GM21717 (cell line): ENCODE measurements at regions not wholly inside any gene's neighbourhood (a gene's known extent, or its start where the extent isn't known, plus 50 kb on each side); places are given as distances from the start of the nearest gene placed in this dataset.
"Not testable (repeated sequence)": the region's sequence is repeated elsewhere in the genome, so short reads cannot be mapped to it uniquely, and the experiment has no call there.

Source experiments
- ATAC-seq: cut with Tn5 transposase; IDR thresholded peaks from one replicate; pipeline ENCODE4 v1.9.1; 2021; ENCODE audit warnings: mild to moderate bottlenecking, moderate library complexity; ENCODE audit not compliant: unreplicated experiment

DNA sequence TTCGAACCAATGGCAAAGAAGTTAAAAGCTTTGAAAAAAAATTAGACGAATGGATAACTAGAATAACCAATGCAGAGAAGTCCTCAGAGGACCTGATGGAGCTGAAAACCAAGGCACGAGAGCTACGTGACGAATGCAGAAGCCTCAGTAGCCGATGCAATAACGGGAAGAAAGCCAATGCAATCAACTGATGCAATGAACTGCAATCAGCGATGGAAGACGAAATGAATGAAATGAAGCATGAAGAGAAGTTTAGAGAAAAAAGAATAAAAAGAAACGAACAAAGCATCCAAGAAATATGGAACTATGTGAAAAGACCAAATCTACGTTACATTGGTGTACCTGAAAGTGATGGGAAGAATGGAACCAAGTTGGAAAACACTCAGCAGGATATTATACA, 52.6 kb upstream of the MRPS30 start:
- not testable (repeated sequence) for ATAC-seq

DNA sequence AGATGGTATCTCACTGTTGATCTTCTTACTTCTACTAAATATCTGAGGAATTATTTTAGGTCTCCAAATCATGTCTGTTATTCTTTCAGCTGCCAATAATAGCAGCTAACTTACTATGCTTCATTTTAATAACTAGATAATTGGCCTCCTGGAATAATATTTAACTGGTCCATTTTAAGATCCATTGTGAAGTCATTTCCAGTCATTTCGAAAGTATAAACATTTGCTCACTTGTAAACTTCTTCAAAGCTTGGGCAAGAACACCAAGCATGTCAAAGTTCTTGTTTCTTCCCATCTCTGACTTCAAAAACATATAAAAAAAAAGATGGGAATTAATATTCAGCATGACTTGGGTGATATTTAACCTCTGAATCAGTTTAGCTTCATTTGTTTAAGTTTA, 61.4 kb upstream of the MRPS30 start:
- ATAC-seq, result no peak

DNA sequence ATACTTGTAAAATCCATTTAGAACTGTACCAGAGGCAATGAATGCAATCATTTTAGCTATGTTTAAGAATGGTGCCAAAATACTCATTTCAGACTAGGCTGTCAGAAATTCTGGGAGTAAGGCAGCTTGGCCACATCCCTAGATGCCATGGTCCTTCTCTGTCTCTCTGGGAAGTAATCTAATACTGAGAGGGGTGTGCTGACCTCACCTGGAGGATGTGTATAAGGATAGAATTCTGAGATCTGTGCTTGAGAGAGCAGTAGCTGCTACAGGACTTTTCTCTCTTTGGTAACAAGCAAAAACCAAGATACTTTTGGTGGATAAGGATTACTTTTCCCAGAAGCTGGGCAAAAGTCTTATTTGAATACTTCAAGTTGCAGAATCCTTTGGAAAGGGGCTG, 68.1 kb upstream of the MRPS30 start:
- no peak for ATAC-seq

DNA sequence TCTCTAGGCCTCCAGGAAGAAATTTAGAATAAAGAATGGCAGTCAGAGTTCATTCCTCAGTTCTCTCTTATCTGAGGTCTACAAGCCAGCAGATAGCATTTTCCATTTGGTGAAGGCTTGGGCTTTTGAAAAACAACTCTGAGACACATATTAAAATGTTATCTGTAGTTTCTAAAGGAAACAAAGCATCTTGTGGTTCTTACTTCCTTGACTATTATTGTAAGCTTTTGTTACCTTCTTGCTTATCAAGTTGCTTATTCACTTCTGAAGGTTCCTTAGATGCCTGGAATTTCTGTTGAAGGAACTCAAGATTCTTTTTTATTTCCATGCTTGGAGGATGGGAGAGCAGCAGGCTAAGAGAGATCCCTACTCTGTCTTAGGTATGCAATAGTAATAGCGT, 79.2 kb upstream of the MRPS30 start:
- ATAC-seq, result no peak

DNA sequence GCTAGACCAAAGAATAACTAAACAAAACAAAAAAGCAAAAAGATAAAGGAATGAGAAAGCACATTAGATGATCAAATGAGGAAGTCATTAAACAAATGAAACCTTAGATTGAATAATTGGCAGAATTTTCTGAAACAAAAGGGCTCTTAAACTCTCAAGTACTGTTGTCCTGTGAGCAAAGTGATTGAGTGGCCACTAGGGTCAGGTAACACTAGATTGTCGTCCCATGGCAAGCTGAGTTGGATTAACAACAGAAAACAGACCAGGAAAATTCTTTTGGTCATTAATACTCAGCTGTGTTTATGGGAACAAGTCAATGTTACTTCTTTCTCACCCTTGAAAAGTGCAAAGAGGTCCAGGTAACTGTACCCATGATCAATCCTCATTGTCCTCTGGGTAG, 81.6 kb upstream of the MRPS30 start:
- ATAC-seq, result no peak

DNA sequence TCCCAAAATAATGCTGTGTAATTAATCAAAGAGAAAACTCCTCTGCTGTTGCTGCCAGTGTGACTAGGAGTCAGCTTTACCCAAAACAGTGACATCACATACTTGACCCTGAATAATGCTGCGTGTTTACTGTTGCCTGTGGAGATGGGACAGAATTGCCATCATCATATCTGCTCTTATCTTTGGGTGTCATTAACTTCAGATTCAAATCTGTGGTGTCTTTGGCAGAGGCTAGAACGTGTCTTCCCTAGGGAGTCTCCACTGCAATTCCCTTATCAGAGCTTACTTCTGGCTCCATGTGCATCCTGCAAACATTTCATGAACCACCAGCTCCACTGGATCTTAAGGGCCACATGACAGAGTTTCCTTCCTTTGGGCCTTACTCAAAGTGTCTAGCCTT, 88.9 kb upstream of the MRPS30 start:
- ATAC-seq, result no peak

DNA sequence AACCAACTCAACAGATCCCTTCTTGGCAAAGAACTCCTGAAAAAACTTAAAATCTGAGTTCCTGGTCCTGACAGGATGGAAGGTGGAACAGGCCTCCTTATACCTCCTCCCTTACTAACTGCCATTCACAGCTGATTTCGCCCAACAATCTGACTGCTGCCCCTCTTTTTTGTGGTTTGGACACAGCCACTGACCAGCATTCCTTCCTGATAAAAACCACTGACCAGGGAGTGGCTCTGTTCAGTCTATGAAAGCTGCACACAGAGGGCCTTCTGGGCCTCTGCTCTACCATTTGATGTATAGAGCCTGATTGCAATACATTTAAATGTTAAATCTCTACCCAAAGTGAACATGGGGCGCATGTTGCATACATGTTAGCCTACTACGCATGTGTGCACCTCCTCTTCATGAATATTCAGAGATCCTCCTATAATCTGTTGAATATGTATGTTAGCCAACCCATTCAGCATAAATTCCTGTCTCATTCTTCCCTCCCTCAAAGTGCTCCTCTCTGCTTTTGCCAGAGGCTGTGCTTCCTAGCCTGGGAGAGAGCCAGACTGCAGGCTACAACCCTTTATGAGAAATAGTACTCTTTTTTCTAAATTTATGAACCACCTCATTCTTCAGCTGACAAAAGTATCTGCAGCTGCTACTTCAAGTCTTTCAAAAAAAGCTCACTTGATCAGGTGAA, 93.7 kb upstream of the MRPS30 start:
- ATAC-seq, result no peak

DNA sequence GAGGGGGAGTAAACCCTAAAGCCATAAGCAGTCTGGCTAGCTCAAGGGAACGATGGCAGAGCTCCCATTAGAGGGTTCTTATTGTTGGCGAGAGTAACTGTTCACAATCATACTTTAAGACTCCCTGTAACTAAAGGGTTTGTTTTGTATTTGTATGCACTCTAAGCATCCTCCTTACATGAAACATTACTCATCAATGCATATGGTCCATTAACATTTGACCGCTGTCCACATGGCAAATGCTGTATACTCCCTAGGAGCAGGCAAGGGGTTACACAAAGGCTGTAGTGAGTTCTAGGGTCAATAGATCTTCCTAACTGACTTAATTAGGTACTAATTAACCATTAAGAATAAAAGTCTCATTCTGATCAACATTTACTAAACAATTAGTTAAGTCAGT, 95.3 kb upstream of the MRPS30 start:
- ATAC-seq, result no peak

DNA sequence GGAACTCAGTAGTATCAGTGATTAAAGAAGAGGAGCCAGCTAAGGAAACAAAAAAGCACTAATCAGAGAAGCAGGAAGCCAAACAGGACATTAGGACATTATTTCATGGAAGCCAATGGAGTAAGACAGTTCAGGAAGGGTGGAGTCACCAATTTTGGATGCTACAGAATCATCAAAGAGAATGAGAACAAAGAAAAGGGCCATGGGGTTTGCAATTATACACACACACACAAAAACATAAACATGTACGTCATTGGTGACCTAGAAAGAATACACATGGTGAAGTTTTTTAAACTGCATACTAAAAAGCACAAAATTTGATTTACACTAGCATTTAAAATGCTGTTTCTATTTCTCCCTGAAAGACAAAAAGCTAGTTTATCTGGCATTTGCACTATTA, 96.8 kb upstream of the MRPS30 start:
- ATAC-seq, result no peak

DNA sequence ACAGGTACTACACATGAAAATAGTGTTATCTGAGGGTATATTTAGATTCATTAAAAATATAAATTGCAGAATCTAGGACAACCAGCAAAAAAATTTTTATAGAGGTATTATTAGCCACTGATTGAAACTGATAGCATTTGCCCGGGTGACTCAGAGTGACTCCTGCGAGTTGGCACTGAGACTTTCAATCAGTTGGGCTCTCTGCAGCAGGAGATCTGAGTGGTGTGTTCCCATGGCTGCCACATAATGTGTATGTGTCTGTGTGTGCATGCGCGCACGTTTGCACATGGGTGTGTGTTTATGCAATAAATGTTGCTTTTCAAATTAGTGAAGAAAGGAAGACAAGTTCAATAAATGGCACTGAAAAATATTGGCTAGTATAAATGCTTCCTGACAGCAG, 100.1 kb upstream of the MRPS30 start:
- ATAC-seq, result no peak

DNA sequence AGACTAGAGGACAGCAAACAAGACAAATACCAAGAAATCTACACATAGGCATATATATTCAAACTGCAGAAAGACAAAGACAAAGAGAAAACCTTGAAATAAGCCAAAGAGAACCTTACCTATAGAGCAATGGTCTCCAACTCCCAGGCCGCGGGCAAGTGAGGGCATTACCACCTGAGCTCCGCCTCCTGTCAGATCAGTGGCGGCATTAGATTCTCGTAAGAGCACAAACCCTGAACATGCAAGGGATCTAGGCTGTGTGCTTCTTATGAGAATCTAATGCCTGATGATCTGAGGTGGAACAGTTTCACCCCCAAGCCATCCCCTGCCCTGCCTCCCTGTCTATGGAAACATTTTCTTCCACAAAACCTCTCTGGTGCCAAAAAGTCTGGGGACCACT, 101.0 kb upstream of the MRPS30 start:
- ATAC-seq, result no peak

DNA sequence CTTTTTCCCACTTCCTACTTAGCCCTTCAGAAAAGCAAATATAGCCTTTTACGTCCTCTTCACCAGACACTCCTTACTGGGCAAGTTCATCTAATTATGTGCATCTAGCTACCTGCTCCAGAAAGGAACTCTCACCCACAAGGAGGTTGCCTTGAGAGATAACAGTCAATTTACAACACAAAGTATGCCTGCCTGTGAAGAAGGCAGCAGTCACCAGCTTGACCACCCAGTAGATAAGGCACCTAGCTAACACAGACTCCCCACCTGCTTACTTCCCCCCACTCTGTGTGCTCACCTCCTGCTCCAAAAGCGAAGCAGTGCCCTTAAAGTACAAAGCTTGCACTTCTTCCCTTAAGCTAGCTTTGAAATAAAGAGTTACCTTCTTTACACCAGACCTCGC, 111.7 kb upstream of the MRPS30 start:
- no peak for ATAC-seq

DNA sequence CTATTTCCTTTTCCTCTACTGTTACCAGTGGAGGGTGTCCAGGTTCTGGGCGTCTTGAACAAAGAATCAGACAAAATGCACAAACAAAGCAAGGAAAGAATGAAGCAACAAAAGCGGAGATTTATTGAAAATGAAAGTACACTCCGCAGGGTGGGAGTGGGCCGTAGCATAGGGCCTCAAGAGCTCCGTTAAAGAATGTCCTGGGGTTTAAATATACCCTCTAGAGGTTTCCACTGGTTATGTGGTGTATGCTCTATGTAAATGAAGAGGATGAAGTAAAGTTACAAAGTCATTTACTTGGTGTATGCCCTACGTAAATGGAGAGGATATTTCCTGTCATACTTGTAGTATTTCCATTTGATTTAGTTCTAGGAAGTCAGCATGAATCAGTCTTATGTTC, 113.5 kb upstream of the MRPS30 start:
- no peak for ATAC-seq

DNA sequence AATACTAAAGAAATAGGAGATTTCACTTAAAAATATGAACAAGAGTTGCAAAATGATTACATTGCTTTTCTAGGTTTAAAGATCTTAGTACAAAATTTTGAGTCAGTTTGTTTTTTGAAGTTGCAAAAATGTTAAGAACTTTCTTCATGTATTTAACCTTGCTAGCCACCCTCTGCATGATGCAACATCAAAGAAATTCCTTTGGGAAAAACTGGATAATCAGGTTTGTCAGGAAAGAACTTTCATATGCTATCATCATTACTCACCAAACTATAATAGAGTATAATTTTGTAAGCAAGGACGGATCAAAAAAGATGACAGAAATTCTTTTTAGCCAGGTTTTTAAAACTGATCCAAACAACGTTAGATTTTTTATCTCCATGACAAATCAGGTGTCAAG, 116.9 kb upstream of the MRPS30 start:
- ATAC-seq, result no peak

DNA sequence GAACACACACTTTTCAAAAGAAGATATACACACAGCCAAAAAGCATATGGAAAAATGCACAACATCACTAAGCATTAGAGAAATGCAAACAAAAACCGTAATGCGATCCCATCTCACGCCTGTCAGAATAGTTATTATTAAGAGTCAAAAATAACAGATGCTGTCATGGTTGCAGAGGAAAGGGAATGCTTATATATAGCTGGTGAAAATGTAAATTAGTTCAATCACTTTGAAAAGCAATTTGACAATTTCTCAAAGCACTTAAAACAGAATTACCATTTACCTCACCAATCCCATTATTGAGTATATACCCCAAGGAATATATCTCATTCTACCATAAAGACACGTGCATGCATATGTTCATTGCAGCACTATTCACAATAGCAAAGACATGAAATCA, 126.8 kb upstream of the MRPS30 start:
- ATAC-seq, result no peak

DNA sequence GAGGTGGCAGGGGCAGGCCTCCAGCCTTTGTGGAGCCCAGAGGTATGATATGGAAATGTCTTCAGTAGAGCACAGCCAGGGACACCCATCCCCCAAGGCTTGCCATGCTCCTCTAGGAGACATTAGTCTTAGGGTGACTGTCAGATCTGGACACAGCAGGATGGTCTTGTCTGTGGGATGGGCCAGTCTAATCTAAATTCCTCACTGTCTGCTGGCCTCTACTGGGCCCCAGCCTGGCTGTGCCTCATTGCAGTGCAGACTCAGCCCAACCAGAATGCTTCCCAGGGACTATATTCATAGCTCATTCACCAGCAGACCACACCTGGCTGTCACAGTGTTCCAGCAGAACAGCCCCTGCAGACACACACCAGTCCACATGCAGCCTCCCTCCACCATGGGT, 129.5 kb upstream of the MRPS30 start:
- ATAC-seq, result no peak

DNA sequence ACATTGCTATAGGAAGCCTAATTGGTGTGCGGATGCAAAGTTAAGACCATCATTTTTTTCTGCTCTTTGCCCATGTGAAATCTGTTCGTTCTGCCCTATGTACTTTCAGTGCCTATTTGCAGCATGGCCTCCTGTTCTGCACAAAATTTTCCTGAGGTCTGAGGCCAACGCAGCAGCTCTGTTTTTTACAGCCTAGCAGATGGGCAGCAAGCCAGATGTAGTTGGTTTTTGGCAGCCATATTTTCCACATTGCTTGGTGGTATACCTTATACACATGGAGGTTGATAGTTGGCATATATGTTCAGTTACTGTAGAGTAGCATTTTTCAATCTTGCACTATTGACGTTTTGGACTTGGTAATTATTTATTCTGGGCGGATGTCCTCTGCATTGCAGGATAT, 133.5 kb upstream of the MRPS30 start:
- no peak for ATAC-seq

DNA sequence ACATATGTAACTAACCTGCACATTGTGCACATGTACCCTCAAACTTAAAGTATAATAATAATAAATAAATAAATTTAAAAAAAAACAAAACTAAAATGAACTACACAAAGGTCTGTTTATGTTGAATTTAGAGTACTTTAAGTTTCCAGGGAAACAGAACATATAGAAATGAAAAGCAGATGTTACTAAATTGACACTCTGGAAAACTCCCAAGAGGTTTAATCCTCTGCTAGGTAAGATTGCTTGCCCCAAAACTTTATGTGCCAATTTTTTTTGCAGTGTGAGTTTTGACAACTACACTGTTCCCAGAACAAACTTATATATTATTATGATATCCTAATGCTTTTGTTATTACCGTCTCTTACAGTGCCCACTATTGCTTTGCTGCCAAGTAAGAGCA, 134.3 kb upstream of the MRPS30 start:
- ATAC-seq, result no peak

DNA sequence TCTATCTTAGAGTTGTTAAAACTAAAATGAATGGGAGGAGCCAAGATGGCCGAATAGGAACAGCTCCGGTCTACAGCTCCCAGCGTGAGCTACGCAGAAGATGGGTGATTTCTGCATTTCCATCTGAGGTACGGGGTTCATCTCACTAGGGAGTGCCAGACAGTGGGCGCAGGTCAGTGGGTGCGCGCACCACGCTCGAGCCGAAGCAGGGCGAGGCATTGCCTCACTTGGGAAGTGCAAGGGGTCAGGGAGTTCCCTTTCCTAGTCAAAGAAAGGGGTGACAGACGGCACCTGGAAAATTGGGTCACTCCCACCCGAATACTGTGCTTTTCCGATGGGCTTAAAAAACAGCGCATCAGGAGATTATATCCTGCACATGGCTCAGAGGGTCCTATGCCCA, 140.3 kb upstream of the MRPS30 start:
- not testable (repeated sequence) for ATAC-seq

DNA sequence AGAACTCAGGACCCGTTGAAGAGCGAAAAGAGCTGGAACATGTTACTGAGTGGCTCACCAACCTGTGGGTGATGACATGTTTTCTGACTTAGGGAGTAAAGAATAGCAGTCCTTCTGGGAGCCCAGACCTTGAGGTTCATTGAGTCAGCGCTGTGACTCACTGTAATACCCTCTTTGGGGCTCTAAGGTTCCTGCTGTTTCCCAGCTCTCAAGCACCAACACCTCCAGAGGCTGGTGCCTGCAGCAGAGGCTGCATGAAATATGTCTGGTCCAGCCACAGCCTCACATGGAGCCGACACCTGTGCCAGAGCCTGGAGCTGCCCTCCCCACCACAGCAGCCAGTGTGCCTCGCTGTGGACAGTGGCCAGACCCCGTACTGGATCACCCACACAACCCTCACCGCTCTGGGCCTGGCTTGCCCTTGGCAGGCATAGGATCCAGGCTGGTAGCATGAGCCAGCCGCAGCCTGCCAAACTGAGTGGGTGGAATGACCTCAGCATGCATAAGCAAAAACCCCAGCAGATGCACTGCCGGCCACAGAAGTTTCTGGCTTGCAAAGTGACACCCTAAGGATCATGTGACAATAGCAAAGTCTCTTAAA, 143.5 kb upstream of the MRPS30 start:
- ATAC-seq, result no peak

DNA sequence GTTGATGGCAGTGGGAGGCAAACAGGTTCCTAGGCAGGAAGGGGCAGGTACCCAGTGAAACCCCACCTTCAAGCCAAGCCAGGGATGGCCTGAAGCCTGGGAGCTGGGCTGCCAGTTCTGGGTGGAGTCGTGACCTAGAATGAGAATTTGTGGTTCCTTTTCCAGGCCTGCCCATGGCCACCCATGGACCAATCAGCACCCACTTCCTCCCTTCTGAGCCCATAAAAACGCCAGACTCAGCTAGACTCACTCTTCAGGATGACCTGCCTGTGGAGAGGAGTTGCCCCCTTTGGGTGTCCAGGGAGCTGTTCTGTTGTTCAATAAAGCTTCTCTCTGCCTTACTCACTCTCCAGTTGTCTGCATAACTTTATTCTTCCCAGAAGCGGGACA, 144.0 kb upstream of the MRPS30 start:
- no peak for ATAC-seq

DNA sequence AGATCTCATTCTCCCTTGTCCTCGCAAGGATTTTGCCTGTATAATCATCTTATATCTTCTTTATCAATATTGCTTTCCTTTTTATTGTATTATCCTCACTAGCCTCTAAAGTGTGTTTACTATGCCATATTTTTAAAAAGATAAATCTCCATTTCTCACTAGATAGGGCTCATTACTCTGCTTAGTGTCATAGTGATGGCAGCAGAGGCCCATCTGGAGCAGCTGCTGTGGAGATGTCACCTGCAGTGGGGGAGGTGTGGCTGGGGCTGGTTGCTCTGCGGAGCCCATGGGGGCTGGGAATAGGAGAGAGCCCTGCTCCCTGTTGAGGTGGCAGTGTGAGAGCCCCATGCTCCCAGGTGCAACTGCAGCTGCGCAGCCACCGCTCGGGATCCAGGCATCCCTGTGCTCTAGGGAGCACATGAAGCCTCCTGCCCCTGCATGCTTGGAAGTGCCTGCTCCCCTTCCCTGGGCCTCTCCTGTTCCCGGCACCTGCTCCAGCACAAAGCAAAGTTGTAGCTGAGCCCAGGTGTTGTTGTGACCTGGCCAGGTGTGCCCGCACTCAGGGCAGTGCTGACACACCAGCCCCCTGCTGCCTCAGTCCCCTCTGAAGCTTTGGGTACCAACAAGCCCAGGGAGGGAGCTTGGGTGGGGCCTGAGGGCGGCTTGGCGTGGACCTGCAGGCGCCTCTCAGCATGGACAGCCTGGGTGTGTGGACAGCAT, 144.6 kb upstream of the MRPS30 start:
- no peak for ATAC-seq

DNA sequence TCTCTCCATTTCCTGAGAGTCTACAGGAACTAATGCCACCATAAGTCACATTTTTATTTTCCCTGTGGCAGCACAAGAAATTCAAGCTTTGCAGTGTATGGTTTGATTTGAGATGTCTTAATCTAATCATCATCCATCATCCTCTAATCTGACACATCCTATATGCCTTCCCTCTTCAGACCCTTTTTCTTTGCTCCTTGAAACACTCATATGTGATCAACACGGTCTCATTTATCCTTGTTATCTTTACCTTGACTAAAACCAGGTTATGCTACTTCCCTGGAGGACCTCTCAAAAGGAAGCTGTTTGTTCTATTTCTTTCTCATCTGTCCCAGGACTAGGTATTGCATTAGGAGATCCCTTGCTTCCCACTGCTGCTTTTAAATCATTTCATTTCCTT, 146.9 kb upstream of the MRPS30 start:
- ATAC-seq, result no peak
